ENCODE measurements at regions not wholly inside any gene's neighbourhood (a gene's known extent, or its start where the extent isn't known, plus 50 kb on each side); places are given as distances from the start of the nearest gene placed in this dataset.
A peak's percentile ranks its signal among the peaks of the same experiment; 100 is the strongest.
"Not testable (repeated sequence)": the region's sequence is repeated elsewhere in the genome, so short reads cannot be mapped to it uniquely, and the experiment has no call there.

GRCh38 chr6:141874930-141875602, 257.7 kb upstream of the GJE1 start:
- DNase-seq: no peak

- DNase-seq: not testable (repeated sequence)
Measured at GRCh38 chr6:141869509-141869908, 263.2 kb upstream of the GJE1 start.

- DNase-seq: no peak
Measured at GRCh38 chr6:141867767-141868166, 265.0 kb upstream of the GJE1 start.

GRCh38 chr6:141866731-141867497, 265.8 kb upstream of the GJE1 start:
- DNase-seq: no peak

- DNase-seq: no peak
Measured at GRCh38 chr6:141851063-141851462, 281.7 kb upstream of the GJE1 start.

GRCh38 chr6:141848029-141848890, 284.5 kb upstream of the GJE1 start:
- DNase-seq: no peak

- no peak for DNase-seq
Measured at GRCh38 chr6:141846639-141847038, 286.1 kb upstream of the GJE1 start.

GRCh38 chr6:141843178-141843834, 289.4 kb upstream of the GJE1 start:
- DNase-seq: no peak

GRCh38 chr6:141833001-141833655, 299.6 kb upstream of the GJE1 start:
- no peak for DNase-seq

GRCh38 chr6:141830530-141830929, 302.2 kb upstream of the GJE1 start:
- DNase-seq: no peak

GRCh38 chr6:141829566-141830360, 303.0 kb upstream of the GJE1 start:
- DNase-seq: peak in 1 of 2 experiments; percentile 0

GRCh38 chr6:141824350-141824749, 308.4 kb upstream of the GJE1 start:
- no peak for DNase-seq

GRCh38 chr6:141815039-141815438, 317.7 kb upstream of the GJE1 start:
- DNase-seq: not testable (repeated sequence)

- DNase-seq: no peak
Measured at GRCh38 chr6:141809901-141810300, 322.8 kb upstream of the GJE1 start.

GRCh38 chr6:141808662-141809061, 324.1 kb upstream of the GJE1 start:
- no peak for DNase-seq

GRCh38 chr6:141800973-141801372, 331.8 kb upstream of the GJE1 start:
- DNase-seq: not testable (repeated sequence)

GRCh38 chr6:141790921-141791320, 341.8 kb upstream of the GJE1 start:
- no peak for DNase-seq

- DNase-seq: no peak
Measured at GRCh38 chr6:141788096-141788495, 344.6 kb upstream of the GJE1 start.

GRCh38 chr6:141783585-141783984, 349.1 kb upstream of the GJE1 start:
- DNase-seq: no peak

- no peak for DNase-seq
Measured at GRCh38 chr6:141780296-141780695, 352.4 kb upstream of the GJE1 start.

GRCh38 chr6:141764388-141764787, 368.3 kb upstream of the GJE1 start:
- no peak for DNase-seq

- DNase-seq: no peak
Measured at GRCh38 chr6:141758430-141758829, 374.3 kb upstream of the GJE1 start.

Data from NCI-H2081 (cell line).